ENCODE measurements at regions not wholly inside any gene's neighbourhood (a gene's known extent, or its start where the extent isn't known, plus 50 kb on each side); places are given as distances from the start of the nearest gene placed in this dataset.
"Not testable (repeated sequence)": the region's sequence is repeated elsewhere in the genome, so short reads cannot be mapped to it uniquely, and the experiment has no call there.

- in situ Hi-C loops (cut with MboI; ENCODE audit: low sequenced_read_pairs, unreplicated experiment), result no loop called here
- DNase-seq (ENCODE audit: low spot score), result no peak
- TF ChIP-seq CTCF (IDR thresholded peaks at IDR 0.05; ENCODE audit: borderline replicate concordance, control extremely low read depth, extremely low read depth, insufficient read depth, missing control alignments), result no peak
These were observed 350.5 kb upstream of the DPP6 start for GRCh38 chr7:153701678-153702077.

- in situ Hi-C loops (cut with MboI; ENCODE audit: low sequenced_read_pairs, unreplicated experiment); DNase-seq (ENCODE audit: low spot score): not testable (repeated sequence)
These were observed 328.3 kb upstream of the DPP6 start for GRCh38 chr7:153723892-153724291.

GRCh38 chr7:153731504-153731903 is 320.7 kb upstream of the DPP6 start:
- in situ Hi-C loops (cut with MboI; ENCODE audit: low sequenced_read_pairs, unreplicated experiment); DNase-seq (ENCODE audit: low spot score): not testable (repeated sequence)

GRCh38 chr7:153743434-153743833 is 308.8 kb upstream of the DPP6 start:
- in situ Hi-C loops (cut with MboI; ENCODE audit: low sequenced_read_pairs, unreplicated experiment); DNase-seq (ENCODE audit: low spot score): not testable (repeated sequence)

GRCh38 chr7:153747969-153748368 is 304.2 kb upstream of the DPP6 start:
- in situ Hi-C loops (cut with MboI; ENCODE audit: low sequenced_read_pairs, unreplicated experiment); DNase-seq (ENCODE audit: low spot score): not testable (repeated sequence)

GRCh38 chr7:153748885-153749284 is 303.3 kb upstream of the DPP6 start:
- in situ Hi-C loops (cut with MboI; ENCODE audit: low sequenced_read_pairs, unreplicated experiment); DNase-seq (ENCODE audit: low spot score): not testable (repeated sequence)

- DNase-seq (ENCODE audit: low spot score); in situ Hi-C loops (cut with MboI; ENCODE audit: low sequenced_read_pairs, unreplicated experiment): not testable (repeated sequence)
These were observed 286.3 kb upstream of the DPP6 start for GRCh38 chr7:153765869-153766268.

GRCh38 chr7:153766926-153767325 is 285.3 kb upstream of the DPP6 start:
- in situ Hi-C loops (cut with MboI; ENCODE audit: low sequenced_read_pairs, unreplicated experiment); DNase-seq (ENCODE audit: low spot score): not testable (repeated sequence)

GRCh38 chr7:153772966-153773365 is 279.2 kb upstream of the DPP6 start:
- in situ Hi-C loops (cut with MboI; ENCODE audit: low sequenced_read_pairs, unreplicated experiment), result no loop called here
- no peak for DNase-seq (ENCODE audit: low spot score)

GRCh38 chr7:153776940-153777339 is 275.3 kb upstream of the DPP6 start:
- in situ Hi-C loops (cut with MboI; ENCODE audit: low sequenced_read_pairs, unreplicated experiment); DNase-seq (ENCODE audit: low spot score): not testable (repeated sequence)

More at GRCh38 chr7:153772966-153773365, 279.2 kb upstream of the DPP6 start:
- TF ChIP-seq CTCF (IDR thresholded peaks at IDR 0.05; ENCODE audit: borderline replicate concordance, control extremely low read depth, extremely low read depth, insufficient read depth, missing control alignments), result no peak

GRCh38 chr7:153797363-153797762 is 254.8 kb upstream of the DPP6 start:
- in situ Hi-C loops (cut with MboI; ENCODE audit: low sequenced_read_pairs, unreplicated experiment); DNase-seq (ENCODE audit: low spot score): not testable (repeated sequence)

GRCh38 chr7:153808117-153808516 is 244.1 kb upstream of the DPP6 start:
- no peak for DNase-seq (ENCODE audit: low spot score)
- no peak for TF ChIP-seq CTCF (IDR thresholded peaks at IDR 0.05; ENCODE audit: borderline replicate concordance, control extremely low read depth, extremely low read depth, insufficient read depth, missing control alignments)
- in situ Hi-C loops (cut with MboI; ENCODE audit: low sequenced_read_pairs, unreplicated experiment), result no loop called here
